Aorta (tissue), 5 donors: ENCODE measurements at regions not wholly inside any gene's neighbourhood (a gene's known extent, or its start where the extent isn't known, plus 50 kb on each side); places are given as distances from the start of the nearest gene placed in this dataset.
A peak's percentile ranks its signal among the peaks of the same experiment; 100 is the strongest.
"Not testable (repeated sequence)": the region's sequence is repeated elsewhere in the genome, so short reads cannot be mapped to it uniquely, and the experiment has no call there.

Experiments used
- ATAC-seq: fragments of 200-7000 bp; cut with Tn5 transposase; one replicate; pipeline ENCODE4 v1.9.1; 2022; ENCODE audit warnings: moderate library complexity; ENCODE audit not compliant: low FRiP score
- DNase-seq, 2 donors: peaks; one replicate each; pipeline ENCODE4 v3.0.0-alpha.2; 2020
- H3K27ac ChIP-seq, 2 donors: one replicate each; pipeline ENCODE4 v1.5.1; 2013; ENCODE audit warnings: low read length in 2 of 2, mild to moderate bottlenecking in 2 of 2, moderate library complexity in 2 of 2, control low read depth in 1 of 2, inconsistent platforms in 1 of 2, low read depth in 1 of 2
- H3K27me3 ChIP-seq, 2 donors: one replicate each; pipeline ENCODE4 v1.6.1; 2013; ENCODE audit warnings: control low read depth in 1 of 2, low read length in 1 of 2, mild to moderate bottlenecking in 1 of 2, moderate library complexity in 1 of 2; ENCODE audit not compliant: insufficient read depth in 2 of 2, control insufficient read depth in 1 of 2
- H3K36me3 ChIP-seq, 2 donors: one replicate each; pipeline ENCODE4 v1.6.1; 2013; ENCODE audit warnings: control low read depth in 1 of 2, low read length in 1 of 2, mild to moderate bottlenecking in 1 of 2; ENCODE audit not compliant: insufficient read depth in 2 of 2, control insufficient read depth in 1 of 2
- H3K4me1 ChIP-seq, 2 donors: one replicate each; pipeline ENCODE4 v1.6.1; 2013; ENCODE audit warnings: low read length in 2 of 2, control low read depth in 1 of 2, mild to moderate bottlenecking in 1 of 2, moderate library complexity in 1 of 2; ENCODE audit not compliant: insufficient read depth in 2 of 2, control insufficient read depth in 1 of 2
- H3K4me3 ChIP-seq, 2 donors: one replicate each; pipeline ENCODE4 v1.5.1; 2013; ENCODE audit warnings: low read length in 2 of 2, control low read depth in 1 of 2, mild to moderate bottlenecking in 1 of 2
- H3K9me3 ChIP-seq: one replicate; pipeline ENCODE4 v1.6.1; 2013; ENCODE audit warnings: mild to moderate bottlenecking, low read length; ENCODE audit not compliant: control insufficient read depth
- WGBS, 2 donors: extraction: QIAGEN DNeasy Blood & Tissue Kit; methylation state at CpG; one replicate each; pipeline ENCODE4 v1.1.7; 2013; 5-methylcytosine and 5-hydroxymethylcytosine counted together
- intact Hi-C, 2 donors: fragments of 100-400 bp; cut with DNase I; formaldehyde crosslinking; loops; one replicate each; pipeline versions ENCODE4 v1.14.2 to v1.15.0; 2022
- donor health status: healthy with polysubstance abuse.
- donor health status: Bipolar disorder and iron deficiency.
- donor health status: DM: no; HTN: no; CAD: no.
- donor health status: DM: no; HTN: no; CAD: no.
- donor health status: DM: yes; HTN: yes; CAD: no.

DNA sequence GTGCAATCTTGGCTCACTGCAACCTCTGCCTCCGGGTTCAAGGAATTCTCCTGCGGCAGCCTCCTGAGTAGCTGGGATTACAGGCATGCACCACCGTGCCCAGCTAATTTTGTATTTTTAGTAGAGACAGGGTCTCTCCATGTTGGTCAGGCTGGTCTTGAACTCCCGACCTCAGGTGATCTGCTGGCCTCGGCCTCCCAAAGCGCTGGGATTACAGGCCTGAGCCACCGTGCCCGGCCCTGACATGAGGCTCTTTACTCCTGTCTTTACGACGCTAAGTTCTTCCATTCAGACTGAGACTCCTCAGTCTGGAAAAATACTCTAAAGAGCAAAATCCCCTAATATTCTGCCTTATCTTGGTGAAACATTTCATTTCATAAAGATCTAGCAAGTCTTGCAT is 331.3 kb upstream of the SGO1 start:
- H3K9me3 ChIP-seq, H3K4me1 ChIP-seq, ATAC-seq, DNase-seq, H3K27me3 ChIP-seq, H3K27ac ChIP-seq, H3K36me3 ChIP-seq, H3K4me3 ChIP-seq: not testable (repeated sequence)
- intact Hi-C loops = loop anchor here in 1 of 2 donors (10.0 kb wide), 1 partner anchor 1377 kb away; no protein-coding TSS in a partner anchor
- WGBS, 2 donors = 89% methylated on average over 10 of the region's 10 CpGs

DNA sequence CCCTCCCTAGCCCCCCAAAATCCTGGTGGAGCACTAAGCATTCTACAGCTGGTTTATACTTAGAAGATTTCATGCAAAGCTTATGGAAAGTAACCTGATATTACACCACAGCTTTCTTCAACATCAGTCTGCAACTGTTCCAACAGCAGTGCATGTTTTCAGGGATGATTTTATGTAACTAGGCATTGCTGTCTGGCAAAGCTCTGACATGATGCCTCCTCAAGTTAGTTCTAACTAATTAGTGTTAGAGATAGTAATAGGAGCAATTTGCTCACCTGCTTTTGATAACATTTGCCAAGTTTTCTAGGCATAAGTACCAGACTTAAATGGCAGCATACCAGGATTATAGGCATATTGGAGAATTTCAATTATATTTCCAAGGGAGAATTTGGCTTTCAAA is 330.3 kb upstream of the SGO1 start:
- ATAC-seq (no peak), DNase-seq (no peak)
- intact Hi-C loops = loop anchor here in 1 of 2 donors (10.0 kb wide), 1 partner anchor 1378 kb away; no protein-coding TSS in a partner anchor
- H3K4me1 ChIP-seq = no peaks in the 10 kb centered on the region
- no peak overlapping the region for H3K27ac ChIP-seq
- no peaks in the 10 kb centered on the region for H3K9me3 ChIP-seq
- H3K27me3 ChIP-seq = no peaks in the 10 kb centered on the region
- H3K4me3 ChIP-seq = no peak overlapping the region
- no peaks in the 10 kb centered on the region for H3K36me3 ChIP-seq

DNA sequence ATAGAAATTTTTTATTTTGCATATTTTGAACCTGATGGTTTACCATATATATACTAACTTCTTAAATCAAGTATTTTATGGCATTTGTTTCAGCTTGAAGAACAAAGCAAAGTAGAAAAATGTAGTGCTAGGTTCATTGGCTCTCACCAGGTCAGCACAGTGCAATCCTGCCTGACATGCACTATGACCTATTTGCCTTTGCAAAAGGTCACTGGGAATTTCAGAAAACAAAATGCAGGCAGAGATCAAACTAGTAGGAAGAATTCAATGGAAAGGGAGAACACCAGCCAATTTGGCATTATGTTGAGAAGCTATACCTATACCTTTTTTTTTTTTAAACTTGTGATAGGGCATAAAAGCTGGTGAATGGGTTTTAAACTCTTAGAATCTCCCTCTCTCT is 329.8 kb upstream of the SGO1 start:
- ATAC-seq (no peak), DNase-seq (no peak)
- Histone ChIP-seq H3K36me3 (no peaks in the 10 kb centered on the region), H3K4me3 (no peak overlapping the region), H3K4me1 (no peaks in the 10 kb centered on the region), H3K9me3 (no peaks in the 10 kb centered on the region), H3K27ac (no peak overlapping the region), H3K27me3 (no peaks in the 10 kb centered on the region)
- intact Hi-C loops = loop anchor here in 1 of 2 donors (10.0 kb wide), 1 partner anchor 1379 kb away; no protein-coding TSS in a partner anchor

DNA sequence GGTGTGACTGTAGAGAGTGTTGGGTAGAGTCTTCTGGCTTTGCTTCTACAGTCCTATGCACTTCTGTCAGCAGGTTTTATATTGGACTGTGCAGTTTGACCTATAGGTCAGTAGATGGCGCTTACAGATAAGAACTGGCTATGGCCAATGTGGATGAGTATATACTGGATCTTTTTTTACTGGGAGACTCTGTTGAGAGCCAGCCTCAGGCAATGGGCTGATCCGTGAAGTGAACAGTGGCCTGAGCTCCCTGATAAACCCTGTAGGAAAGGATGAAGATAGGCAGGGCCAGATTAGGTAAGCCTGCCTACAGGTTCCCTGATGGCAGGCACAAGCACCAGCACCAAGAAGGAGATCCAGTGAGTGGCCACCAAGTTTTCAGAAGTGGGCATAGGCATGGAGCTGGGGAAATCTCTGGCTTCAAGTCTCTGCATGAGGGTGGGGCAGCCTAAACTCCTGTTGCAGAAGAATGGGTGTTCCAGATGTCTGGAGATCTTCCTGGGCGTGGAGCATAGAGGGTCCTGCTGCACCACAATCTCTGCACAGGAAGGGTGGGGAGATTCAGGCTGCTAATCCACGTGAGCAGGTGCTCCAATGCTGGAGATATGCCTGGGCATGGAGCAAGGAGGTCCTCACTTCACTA is 326.0 kb upstream of the SGO1 start:
- Histone ChIP-seq H3K9me3 (no peaks in the 10 kb centered on the region), H3K4me1 (no peaks in the 10 kb centered on the region), H3K4me3 (no peak overlapping the region), H3K27me3 (no peaks in the 10 kb centered on the region), H3K27ac (no peak overlapping the region), H3K36me3 (no peaks in the 10 kb centered on the region)
- peak; percentile 71 for ATAC-seq
- 52% methylated on average over 4 of the region's 4 CpGs for WGBS, 2 donors
- no peak for DNase-seq
- intact Hi-C loops = loop anchor here in 1 of 2 donors (10.0 kb wide), 1 partner anchor 1383 kb away; no protein-coding TSS in a partner anchor

DNA sequence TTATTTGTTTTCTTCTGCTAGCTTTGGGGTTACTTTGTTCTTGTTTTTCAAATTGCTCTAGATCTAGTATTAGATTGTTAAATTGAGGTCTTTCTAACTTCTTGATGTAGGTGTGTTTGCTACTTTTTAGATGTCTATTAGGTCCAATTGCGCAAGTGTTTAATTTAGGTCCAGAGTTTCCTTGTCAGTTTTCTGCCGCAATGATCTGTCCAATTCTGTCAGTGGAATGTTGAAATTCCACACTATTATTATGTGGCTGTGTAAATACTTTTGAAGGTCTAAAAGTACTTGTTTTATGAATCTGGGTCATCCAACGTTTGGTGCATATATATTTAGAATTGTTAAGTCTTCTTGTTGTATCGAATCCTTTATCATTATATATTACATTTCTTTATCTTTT is 324.4 kb upstream of the SGO1 start:
- WGBS, 2 donors = 31 to 32% methylated on average over 4 of the region's 4 CpGs
- no peak for ATAC-seq

DNA sequence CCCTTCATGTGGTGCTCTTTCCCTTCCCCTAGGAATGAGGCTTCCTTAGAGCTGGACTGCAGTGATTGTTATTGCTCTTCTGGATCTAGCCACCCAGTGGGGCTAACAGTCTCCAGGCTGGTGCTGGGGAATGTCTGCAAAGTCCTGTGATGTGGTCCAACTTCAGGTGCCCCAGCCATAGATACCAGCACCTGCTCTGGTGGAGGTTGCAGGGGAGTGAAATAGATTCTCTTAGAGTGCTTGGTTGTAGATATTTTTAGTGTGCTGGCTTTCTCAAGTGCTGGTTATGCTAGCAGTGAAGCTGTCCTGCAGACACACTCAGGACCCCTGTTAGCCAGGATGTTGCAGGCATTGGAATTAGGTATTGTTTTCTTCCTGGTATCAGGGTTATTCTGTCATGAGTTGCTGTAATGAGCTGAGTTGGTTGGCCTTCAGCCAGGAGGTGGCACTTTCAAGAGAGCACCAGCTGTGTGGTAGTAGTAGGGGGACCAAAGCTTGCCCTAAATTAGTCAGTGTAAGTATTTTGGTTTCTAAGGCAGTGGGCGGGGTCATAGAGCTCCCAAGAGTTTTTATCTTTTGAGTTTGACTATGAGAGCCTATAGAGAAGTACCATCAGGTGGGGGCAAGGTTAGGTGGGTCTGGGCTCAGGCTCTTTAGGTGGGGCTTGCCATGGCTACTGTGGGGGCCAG is 317.5 kb upstream of the SGO1 start:
- no peak for ATAC-seq
- Histone ChIP-seq H3K27me3 (no peaks in the 10 kb centered on the region), H3K27ac (no peak overlapping the region), H3K36me3 (no peaks in the 10 kb centered on the region), H3K9me3 (peaks cover 1% of the 10 kb centered on the region), H3K4me1 (no peaks in the 10 kb centered on the region), H3K4me3 (no peak overlapping the region)
- intact Hi-C loops = loop anchor here in 1 of 2 donors (10.0 kb wide), 1 partner anchor 1621 kb away; no protein-coding TSS in a partner anchor
- WGBS, 2 donors = 92 to 97% methylated on average over 1 of the region's 1 CpG
- DNase-seq = no peak

More for the DNA sequence above, 324.4 kb upstream of the SGO1 start:
- intact Hi-C loops = loop anchor here in 1 of 2 donors (10.0 kb wide), 1 partner anchor 1384 kb away; no protein-coding TSS in a partner anchor
- no peak for DNase-seq
- no peaks in the 10 kb centered on the region for H3K36me3 ChIP-seq
- H3K4me1 ChIP-seq = no peaks in the 10 kb centered on the region
- H3K27ac ChIP-seq = no peak overlapping the region
- H3K27me3 ChIP-seq = no peaks in the 10 kb centered on the region
- no peak overlapping the region for H3K4me3 ChIP-seq
- H3K9me3 ChIP-seq = no peaks in the 10 kb centered on the region

DNA sequence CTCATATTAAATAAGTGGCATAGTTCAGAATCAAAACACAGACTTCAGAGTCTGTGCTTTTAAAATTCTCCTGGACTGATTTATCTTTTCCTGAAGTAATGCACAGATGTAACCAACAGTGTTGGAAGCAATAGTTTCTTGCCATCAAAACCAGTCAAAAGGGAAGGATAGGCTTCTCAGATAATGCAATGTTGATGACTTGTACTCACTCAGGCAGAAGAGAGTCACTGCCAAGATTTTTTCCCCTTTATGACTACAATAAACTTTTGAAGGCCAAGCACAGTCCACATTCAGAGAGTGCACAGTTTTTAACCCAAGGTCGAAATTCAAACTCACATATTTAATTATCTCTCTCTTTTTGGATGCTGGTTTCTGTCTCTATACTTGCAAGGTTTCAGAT is 305.0 kb upstream of the SGO1 start:
- Histone ChIP-seq H3K36me3 (no peaks in the 10 kb centered on the region), H3K27ac (no peak overlapping the region), H3K9me3 (peaks cover 1% of the 10 kb centered on the region), H3K4me3 (no peak overlapping the region), H3K27me3 (no peaks in the 10 kb centered on the region), H3K4me1 (no peaks in the 10 kb centered on the region)
- 67 to 75% methylated on average over 1 of the region's 1 CpG for WGBS, 2 donors
- DNase-seq (no peak), ATAC-seq (no peak)
- intact Hi-C loops = no loop called here

DNA sequence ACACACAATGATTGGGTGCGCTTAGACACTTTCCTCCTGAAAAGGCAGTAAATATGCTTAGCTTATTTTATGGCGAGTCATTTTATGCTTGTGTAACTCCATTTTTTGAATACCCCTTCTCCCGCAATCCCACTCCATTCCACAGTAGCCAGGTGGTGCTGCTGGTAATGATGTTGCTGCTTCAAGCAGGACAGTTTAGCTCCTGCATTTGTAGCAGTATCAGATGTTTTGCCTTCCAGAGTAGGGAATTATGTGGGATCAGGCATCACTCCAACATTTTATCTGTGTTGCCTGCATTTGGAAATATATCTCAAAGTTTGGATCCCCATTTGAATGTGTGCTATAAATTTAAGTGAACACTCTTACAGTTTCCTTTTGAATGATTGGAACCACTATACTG is 302.1 kb upstream of the SGO1 start:
- DNase-seq (no peak), ATAC-seq (no peak)
- H3K27ac ChIP-seq = no peak overlapping the region
- intact Hi-C loops = no loop called here
- no peaks in the 10 kb centered on the region for H3K4me1 ChIP-seq
- no peaks in the 10 kb centered on the region for H3K27me3 ChIP-seq
- no peak overlapping the region for H3K4me3 ChIP-seq
- H3K36me3 ChIP-seq = no peaks in the 10 kb centered on the region
- peaks cover 2% of the 10 kb centered on the region for H3K9me3 ChIP-seq
- WGBS, 2 donors = 91 to 94% methylated on average over 3 of the region's 3 CpGs

DNA sequence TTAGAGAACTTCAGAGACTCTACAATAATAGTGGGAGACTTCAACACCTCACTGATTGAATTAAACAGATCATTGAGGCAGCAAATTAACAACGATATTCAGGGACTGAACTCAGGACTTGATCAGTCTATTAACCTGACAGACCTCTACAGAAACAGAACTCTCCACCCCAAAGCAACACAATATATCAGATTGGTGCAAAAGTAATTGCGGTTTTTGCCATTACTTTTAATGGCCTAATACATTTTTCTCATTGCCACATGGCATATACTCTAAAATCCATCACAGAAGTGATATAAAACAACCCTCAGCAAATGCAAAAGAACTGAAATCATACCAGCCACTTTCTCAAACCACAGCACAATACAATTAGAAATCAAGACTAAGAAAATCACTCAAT is 298.1 kb upstream of the SGO1 start:
- 86 to 93% methylated on average over 2 of the region's 2 CpGs for WGBS, 2 donors
- H3K27ac ChIP-seq = no peak overlapping the region
- H3K4me1 ChIP-seq = no peaks in the 10 kb centered on the region
- no peaks in the 10 kb centered on the region for H3K27me3 ChIP-seq
- DNase-seq (no peak), ATAC-seq (no peak)
- H3K36me3 ChIP-seq = no peaks in the 10 kb centered on the region
- peaks cover 2% of the 10 kb centered on the region for H3K9me3 ChIP-seq
- no peak overlapping the region for H3K4me3 ChIP-seq
- intact Hi-C loops = no loop called here
